ENCODE measurements at regions not wholly inside any gene's neighbourhood (a gene's known extent, or its start where the extent isn't known, plus 50 kb on each side); places are given as distances from the start of the nearest gene placed in this dataset.

DNA sequence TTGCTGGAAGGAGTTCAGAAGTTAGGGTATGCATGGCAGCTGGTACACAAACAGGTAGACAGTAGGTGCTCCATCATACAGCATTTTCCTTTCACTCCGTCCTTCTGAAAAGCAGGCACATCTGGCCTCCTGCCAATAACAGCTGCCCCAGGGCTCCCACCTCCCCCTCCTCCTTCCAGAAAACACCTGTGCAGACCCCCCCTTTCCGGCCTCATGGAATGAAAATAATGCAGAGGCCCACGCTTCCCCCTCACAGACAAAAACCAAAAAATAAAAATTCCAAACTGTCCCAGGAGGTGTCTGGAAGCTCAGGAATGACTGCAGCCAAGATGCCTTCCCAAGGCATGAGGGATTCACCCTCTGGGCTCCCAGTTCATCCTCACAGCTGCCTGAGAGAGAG lies 185.5 kb downstream of the MN1 start:
- no peak for DNase-seq (ENCODE audit: low spot score)

DNA sequence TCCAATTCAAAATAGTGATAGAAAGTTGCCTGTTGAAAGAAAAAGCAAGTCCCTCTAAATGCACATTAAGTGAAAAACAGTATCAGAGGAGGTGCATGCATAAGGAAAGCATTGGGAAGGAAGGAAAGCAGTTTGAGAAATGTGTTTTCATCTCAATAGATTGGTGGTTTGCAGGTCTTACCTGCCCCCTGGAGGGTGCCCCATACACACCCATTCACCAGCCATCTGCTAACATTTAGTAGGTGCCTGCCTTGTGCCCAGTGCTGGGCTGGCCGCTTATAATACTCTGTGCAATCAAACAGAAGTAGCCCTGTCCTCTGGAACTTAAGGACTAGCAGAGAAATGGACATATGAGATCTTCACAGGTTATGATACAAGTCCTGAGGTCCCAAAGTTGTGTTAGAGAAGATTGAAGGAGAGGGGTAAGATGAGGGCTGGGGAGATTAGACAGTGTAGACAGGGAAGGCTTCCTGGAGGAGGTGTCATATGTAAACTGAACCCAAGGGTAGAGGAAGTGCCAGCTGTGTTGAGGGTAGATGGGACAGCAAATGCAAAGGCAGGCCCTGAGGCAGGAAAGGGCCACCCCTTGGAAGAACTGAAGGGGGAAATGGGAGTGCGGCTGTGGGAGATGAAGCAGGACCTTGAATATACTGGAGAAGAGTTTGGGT lies 184.2 kb downstream of the MN1 start:
- no peak for DNase-seq (ENCODE audit: low spot score)

DNA sequence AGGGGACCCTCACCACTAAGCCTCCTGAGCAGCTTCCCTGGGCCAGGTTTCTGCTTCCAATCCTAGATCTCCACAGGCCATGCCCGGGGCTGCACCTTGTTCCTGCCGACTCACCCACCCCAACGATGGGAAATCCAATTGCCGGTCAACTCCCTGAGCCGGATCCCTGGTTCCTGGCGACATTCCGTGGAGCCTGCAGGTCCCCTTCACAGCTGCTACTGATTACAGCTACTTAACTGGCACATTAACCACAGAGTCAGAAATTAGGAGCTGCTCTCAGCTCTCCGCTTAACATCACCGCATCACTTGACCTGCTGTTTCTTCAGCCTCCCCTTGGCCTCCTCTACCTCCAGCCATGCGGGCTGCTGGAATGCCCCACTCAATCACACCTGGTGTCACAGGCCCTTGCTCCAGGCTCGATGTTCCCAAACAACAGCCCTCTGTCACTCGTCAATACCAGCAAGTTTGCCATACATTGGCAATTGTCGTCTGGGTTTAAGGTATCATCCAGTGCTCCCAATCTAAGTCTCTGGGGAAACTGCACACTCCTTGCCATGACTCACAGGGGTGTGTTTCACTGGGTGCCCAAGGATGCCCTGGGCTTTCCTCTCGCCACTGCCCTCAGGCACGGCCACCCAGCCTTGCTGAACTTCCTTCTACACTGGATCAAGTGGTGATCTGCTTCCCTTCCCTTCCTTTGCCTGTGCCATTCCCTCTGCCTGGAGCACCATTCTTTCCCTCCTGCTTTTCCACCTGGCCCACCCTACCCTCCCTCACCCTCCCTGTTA lies 181.0 kb downstream of the MN1 start:
- DNase-seq (ENCODE audit: low spot score) = no peak

DNA sequence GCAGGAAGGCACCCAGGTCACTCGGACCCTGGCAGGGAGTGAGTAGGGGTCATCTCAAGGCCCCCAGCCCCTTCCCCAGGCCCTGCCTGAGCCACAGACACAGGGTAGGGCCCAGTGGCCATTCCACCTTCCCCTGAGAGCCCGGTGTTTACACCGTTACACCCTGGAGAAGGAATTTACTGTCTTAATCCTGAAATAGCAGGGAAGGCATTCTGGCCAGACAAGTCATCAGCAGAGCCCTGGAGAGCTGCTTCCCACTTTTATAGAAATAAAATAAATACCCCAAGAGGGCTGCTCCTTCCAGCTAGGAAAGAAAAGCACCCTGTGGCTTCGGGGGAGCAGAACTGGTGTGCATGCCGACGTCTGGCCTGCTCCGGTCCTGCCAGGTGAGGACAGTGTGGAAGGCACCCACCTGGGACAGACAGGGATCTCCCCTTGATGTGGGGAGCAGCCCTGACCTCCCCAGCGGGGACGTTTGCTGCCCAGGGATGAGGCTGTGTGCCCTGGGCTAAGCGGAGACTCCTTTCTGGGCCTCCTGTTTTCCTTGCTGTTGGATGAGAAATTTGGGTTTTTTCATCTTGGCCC lies 180.0 kb downstream of the MN1 start:
- DNase-seq (ENCODE audit: low spot score) = no peak

DNA sequence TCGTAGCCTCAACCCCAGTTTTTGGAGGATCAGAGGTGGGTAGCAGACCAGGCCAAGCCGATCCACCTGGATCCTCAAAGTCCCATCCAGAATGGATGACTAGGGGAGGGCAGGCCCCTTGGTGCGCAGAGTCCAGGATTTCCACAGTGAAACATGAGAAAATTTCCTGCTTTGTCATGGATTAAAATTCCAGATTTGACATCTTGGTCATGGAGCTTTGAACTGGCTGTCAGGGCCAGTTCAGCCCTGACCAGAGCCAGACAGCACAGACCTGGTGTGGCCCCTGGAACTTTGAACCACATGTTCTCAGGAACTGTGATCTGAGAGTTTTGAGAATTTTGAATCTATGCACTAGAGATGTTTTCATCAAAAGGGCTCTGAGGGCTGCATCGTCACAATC lies 177.5 kb downstream of the MN1 start:
- DNase-seq (ENCODE audit: low spot score) = no peak

DNA sequence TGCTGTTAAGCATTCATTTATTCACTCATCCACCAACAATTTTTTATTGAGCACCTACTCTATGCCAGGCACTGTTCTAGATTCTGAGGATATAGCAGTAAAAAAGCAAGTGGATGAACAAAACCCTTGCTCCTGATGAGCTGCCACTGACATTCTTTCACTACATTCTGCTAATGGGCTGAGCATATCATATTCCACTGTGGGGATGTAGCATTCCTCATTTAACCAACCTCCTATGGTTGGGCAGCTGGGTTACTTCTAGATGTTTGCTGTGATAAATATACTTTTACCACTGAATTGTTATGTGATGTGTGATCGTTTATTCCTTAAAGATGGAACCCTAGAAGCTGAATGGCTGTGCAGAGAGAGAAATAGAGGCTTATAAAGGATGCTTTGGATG lies 176.9 kb downstream of the MN1 start:
- DNase-seq (ENCODE audit: low spot score) = no peak

DNA sequence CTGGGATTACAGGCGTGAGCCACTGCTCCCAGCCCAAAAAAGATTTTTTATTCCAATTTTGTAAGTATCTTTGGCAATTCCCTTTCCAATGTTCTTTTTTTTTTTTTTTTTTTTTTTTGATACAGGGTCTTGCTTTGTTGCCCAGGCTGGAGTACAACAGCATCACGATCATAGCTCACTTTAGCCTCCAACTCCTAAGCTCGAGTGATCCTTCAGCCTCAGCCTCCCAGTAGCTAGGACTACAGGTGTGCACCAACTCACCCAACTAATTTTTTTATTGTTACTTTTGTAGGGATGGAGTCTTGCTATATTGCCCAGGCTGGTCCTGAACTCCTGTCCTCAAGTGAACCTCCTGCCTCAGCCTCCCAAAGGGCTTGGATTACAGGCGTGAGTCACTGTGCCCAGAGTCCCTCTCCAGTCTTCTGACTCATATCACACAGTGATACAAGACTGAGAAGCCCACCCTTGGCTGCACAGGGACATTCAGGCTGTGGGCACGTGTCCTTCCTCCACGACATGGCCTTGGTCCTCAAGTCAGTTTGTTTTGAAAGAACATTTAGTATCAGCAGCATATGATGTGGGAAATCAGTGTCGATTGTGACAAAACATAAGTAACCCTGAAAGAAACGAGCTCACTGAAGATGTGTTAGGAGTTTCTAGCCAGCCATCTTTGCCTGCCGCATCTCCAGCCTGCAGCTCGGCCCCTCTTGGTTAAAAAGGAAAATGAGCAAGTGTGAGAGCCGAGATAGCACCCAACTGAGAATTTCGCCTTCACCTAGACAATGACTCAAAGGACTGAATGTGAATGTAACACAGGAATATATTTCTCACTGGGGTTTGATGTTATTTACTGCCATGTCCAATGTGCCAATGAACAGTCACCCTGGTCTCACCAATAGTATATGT lies 175.5 kb downstream of the MN1 start:
- no peak for DNase-seq (ENCODE audit: low spot score)

DNA sequence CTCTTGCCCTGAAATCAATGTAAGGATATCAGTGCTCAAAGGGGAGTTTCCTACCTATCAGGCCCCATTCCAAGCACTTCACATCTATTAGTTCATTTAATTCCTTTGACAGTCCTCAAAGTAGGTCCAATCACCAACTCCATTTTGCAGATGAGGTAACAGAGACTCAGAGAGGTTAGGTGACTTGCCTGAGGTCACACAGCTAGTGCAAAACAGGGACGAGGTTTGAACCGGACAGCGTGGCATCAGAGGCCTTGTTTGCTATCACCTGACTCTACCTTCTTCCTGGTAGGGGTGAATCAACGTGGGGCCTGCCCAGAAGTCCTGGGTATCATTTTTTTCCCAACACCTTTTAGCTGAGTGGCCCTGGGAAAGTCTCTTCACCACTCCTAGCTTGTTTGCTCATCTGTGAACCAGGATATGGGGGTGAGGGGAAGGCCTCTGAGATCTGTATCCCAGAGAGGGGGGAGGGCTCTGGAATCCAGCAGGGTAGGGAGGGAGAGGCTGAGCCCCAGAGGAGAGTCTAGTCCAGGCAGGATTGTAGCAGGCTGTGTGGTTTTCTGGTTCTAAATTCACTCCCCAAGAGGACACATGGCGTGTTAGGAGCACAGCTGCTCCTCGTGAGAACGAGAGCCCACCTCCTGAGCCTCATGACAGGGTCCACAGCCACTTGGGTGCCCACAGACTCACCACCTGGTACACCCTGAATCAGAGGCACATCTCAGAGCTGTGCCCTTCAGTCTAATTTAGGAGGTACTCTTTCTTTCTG lies 174.7 kb downstream of the MN1 start:
- no peak for DNase-seq (ENCODE audit: low spot score)

DNA sequence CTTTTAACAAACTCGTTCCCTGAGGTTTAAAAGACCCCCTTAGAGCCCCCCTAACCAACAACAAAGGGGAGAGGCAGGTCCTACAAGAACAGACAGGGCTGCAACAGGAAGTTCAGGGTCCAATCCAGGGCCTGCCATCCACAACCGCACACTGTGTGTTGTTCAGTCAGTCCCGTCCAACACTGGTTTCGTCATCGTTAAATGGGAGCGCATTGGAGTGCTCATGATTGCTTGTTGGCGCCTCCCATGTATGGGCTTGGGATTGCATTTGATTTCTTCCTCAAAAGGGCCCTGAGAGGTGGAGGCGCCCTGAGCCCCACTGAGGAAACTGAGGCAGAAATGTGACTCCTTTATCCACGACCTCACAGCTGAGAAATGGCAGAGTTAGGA lies 174.1 kb downstream of the MN1 start:
- DNase-seq (ENCODE audit: low spot score) = no peak

DNA sequence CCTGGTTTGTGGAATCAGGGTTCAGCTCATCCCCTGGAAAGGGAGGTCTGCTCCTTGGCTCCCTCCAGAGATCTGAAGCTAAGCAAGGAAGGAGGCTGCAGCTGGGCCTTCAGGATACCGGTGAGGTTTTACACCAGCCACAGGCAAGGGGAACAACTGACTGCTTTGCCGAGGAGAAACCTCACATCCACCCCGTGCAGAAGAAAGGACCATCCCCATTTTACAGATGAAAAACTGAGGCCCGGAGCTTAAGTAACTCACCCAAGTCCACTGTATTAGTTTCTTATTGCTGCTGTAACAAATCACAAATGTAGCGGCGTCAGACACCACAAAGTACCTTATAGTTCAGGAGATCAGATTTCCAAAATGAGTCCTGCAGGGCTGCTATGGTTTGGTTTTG lies 173.7 kb downstream of the MN1 start:
- DNase-seq (ENCODE audit: low spot score) = no peak

DNA sequence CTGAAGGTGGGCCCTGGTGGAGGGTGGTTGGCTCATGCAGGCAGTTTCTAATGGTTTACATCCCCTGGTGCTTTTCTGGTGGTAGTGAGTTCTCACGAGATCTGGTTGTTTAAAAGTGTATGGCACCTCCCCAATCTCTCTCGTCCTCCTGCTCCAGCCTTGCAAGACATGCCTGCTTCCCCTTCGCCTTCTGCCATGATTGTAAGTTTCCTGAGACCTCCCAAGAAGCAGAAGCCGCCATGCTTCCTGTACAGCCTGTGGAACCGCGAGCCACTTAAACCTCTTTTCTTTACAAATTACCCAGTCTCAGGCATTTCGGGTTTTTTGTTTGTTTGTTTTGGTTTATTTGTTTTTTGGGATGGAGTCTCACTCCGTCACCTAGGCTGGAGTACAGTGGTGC lies 173.2 kb downstream of the MN1 start:
- DNase-seq (ENCODE audit: low spot score) = no peak

DNA sequence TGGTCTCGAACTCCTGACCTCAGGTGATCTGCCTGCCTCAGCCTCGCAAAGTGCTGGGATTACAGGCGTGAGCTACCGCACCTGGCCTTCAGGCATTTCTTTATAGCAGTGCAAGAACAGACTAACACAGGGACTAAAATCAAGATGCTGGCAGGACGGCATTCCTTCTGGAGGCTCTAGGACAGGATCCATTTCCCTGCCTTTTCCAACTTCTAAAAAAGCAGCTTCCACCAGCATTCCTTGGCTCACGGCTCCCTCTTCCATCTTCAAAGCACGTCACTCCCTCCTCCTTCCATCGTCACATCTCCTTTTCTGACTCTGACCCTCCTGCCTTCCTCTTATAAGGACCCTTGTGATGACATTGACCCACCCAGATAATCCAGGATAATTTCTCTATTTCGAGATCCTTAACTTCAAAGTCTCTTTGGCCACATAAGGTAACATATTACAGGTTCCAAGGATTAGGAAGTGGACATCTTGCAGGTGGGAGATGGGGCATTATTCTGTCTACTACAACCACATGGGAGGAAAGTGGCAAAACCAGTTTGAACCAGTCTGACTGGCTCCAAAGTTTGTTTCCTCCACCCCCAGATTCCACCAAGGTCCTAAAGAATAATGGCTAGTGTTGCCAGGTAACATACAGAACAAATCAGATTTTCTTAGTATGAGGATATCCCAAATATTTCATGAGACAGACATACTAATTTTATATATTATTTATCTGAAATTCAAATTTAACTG lies 172.5 kb downstream of the MN1 start:
- no peak for DNase-seq (ENCODE audit: low spot score)

DNA sequence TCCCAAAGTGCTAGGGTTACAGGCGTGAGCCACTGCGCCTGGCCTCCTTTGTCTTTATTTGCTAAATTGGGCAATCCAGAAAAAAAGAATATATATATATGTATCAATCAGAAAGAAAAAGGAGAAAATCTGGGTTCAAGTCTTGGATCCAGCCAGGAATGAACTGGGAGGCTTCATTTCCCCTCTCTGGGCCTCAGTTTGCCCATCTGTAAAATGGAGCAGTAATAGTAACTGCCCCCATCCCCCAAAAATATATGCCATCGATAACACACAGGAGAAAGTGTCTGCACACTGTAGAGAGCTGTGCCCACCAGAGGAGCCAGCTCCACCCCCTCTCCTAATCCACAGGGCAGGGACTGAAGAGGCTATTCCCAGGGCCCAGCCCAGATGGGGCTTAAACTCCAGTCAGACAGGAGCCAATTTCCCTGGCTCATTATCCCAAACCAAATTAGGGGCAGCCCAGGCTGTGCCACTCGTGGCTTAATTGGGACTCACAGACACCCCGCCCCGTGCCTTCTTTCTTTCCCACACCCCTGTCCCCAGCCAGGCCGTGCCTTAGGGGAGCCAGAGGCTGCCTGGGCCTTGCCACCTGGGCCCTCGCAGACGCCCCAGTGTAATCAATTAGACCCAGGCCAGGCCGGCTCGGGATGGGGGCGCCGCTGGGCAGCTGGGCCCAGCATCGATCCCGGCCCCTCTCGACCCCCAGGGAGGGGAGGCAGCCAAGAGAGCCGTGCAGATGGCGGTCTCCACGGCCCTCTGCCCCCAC lies 171.5 kb downstream of the MN1 start:
- DNase-seq (ENCODE audit: low spot score) = no peak

DNA sequence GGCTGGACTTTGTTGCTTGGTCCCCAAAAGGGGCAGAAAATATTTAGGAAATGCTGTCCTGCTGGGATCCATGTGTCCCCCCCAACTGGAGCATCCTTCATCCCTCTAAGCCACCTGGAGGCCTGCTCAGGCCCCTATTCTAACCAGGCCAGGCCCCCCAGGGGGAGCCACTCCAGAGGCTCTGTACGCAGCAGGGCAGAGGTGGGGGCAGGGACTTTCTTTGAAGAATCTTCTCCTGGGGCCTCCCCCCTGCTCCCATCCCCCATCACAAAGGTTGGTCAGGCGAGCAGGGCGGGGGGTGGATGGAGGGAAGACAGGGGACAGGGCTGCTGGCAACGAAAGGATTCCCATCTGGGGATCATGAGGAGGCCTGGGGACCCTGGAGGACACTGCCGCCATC lies 170.8 kb downstream of the MN1 start:
- no peak for DNase-seq (ENCODE audit: low spot score)

DNA sequence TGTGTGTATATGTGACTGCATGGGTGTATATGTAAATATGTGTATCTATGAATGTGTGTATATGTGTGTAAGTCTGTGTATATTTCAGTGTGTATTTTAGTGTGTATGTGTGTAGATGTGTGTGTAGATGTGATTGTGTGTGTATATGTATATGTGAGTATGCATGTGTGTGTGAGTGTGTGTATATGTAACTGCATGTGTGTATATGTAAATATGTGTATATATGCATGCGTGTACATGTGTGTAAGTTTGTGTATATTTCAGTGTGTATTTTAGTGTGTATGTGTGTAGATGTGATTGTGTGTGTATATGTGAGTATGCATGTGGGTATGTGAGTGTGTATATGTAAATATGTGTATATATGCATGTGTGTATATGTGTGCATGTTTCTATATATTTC lies 169.9 kb downstream of the MN1 start:
- no peak for DNase-seq (ENCODE audit: low spot score)

DNA sequence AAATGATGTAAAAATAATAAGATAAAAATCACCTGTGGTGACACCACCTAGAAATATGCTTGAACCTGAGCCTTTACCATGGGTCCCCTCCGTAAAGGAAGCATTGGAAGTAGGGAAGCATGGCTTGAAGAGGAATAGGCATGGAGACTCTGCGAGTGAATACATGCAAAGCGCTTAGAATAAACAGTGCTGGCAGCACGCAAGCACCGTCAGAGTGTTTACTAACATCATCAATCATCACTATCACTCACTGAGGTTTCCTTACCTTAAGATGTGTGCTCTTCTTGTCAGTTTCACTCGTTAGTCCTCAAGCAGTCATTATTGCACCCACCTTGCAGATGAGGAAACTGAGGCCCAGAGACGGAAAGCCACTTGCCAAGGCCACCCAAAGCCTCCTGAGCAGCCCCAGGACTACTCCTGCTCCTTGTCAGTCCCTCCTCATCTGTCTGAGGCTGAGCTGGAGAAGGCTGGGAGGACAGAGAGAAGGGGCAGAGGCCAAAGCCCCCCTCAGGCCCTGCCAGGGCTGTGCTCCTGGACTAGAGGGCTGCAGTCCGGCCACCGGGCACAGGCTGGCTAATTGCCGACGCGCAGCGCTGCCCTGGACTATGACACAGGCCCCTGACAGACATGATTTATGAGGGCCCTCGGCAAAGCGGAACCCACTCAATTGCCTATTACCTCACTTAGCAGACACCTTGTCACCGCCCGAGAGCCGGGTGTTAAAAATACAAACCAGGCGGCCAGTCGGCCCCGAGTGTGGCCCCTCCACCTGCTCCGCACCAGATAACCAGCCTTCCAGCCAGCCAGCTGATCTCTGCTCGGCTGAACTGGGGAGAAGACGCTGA lies 168.9 kb downstream of the MN1 start:
- DNase-seq (ENCODE audit: low spot score) = no peak

DNA sequence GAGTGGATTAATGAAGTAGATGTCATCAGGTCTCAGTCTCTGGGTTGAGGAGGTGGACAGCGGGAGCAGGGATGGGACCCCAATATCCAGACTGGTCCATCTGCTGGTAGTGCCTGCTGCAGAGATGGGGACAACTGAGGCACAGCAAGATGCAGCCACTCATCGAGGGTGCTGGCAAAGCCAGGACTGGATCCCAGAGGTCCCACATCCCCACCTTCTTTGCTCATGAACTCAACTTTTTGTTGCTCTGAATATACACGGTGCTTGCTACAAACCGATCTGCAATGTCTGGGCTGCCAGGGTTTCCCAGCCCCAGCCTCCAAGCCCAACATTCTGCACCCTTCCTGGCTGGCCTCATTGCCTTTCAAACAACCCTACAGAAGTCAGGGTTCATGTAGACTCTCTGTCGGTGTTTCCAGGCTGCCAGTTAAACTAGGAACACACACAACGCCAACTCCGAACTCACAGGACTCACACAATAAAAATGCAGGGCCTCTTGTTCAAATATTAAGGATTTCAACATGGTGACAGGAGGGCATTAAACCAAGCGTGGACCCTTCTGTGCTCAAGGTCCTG lies 168.2 kb downstream of the MN1 start:
- DNase-seq (ENCODE audit: low spot score) = no peak

DNA sequence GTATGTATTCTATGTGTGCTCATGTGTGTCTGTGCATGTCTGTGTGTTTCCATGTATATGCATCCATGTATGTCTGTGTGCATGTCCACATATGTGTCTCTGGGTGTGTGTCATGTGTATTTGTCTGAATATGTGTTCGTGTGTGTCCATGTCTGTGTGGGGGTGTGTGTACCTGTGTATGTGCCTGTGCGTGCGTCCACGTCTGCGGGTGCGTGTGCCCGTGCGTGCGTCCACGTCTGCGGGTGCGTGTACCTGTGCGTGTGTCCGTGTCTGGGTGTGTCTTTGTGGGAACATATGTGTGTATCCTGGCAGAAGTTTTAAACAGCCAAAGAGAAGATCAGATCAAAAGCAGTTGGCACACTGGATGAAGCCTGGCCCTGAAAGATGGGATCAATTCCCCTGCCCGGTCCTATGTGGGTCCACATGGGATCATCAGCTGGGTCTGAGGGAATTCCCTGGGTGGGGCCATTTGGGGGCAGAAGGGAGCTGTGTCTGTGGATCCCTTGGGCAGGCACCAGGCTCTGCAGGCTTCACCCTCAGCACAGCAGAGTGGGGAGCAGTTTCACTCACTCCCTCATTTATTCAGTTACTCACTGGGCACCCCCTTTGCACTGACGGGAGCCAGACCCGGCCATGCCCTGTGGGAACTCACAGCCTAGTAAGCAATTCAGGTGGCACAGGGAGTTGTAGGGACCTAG lies 167.4 kb downstream of the MN1 start:
- DNase-seq (ENCODE audit: low spot score) = no peak

All from AG20443 (cell line).